ENCODE measurements at regions not wholly inside any gene's neighbourhood (a gene's known extent, or its start where the extent isn't known, plus 50 kb on each side); places are given as distances from the start of the nearest gene placed in this dataset.

GRCh38 chr12:93170928-93171327 lies 206.8 kb upstream of the NUDT4 start:
- H3K36me3 ChIP-seq (ENCODE audit: insufficient read depth, low read length), result no peaks in the 10 kb centered on the region
- no peaks in the 10 kb centered on the region for H3F3A ChIP-seq (ENCODE audit: insufficient read depth, low read length, poor library complexity, severe bottlenecking)
- no peaks in the 10 kb centered on the region for H3K27me3 ChIP-seq (ENCODE audit: insufficient read depth, low read depth, low read length)
- no peak overlapping the region for H3K4me2 ChIP-seq (ENCODE audit: low read length)
- H3K9me3 ChIP-seq (ENCODE audit: low read length), result no peaks in the 10 kb centered on the region
- H4K20me1 ChIP-seq (ENCODE audit: insufficient read depth), result no peaks in the 10 kb centered on the region
- H3K9me2 ChIP-seq (ENCODE audit: insufficient read depth, low read length), result no peaks in the 10 kb centered on the region
- no peak overlapping the region for H3K9ac ChIP-seq (ENCODE audit: low read length)
- TF ChIP-seq SMC3 (conservative IDR thresholded peaks at IDR 0.05; ENCODE audit: poor library complexity) (no peak), EZH2 (IDR thresholded peaks at IDR 0.05; ENCODE audit: borderline replicate concordance, insufficient read depth, low read length, poor library complexity, severe bottlenecking) (no peak), CTCF (IDR thresholded peaks at IDR 0.05; ENCODE audit: poor library complexity, severe bottlenecking) (no peak), EP300 (conservative IDR thresholded peaks at IDR 0.05; ENCODE audit: poor library complexity, severe bottlenecking) (no peak)
- H3K27ac ChIP-seq (ENCODE audit: low read length), result no peak overlapping the region
- no peaks in the 10 kb centered on the region for H3K79me2 ChIP-seq (replicated peaks; ENCODE audit: insufficient read depth, low read length)
- no peak overlapping the region for H2AFZ ChIP-seq (ENCODE audit: low read depth, low read length)
- no peak overlapping the region for H3K4me3 ChIP-seq (ENCODE audit: low read length)

GRCh38 chr12:93173178-93173957 lies 204.4 kb upstream of the NUDT4 start:
- Histone ChIP-seq H3K4me3 (ENCODE audit: low read length) (no peak overlapping the region), H3F3A (ENCODE audit: insufficient read depth, low read length, poor library complexity, severe bottlenecking) (no peaks in the 10 kb centered on the region), H3K36me3 (ENCODE audit: insufficient read depth, low read length) (no peaks in the 10 kb centered on the region), H4K20me1 (ENCODE audit: insufficient read depth) (no peaks in the 10 kb centered on the region), H3K27me3 (ENCODE audit: insufficient read depth, low read depth, low read length) (no peaks in the 10 kb centered on the region), H3K9me2 (ENCODE audit: insufficient read depth, low read length) (no peaks in the 10 kb centered on the region), H3K79me2 (replicated peaks; ENCODE audit: insufficient read depth, low read length) (no peaks in the 10 kb centered on the region), H2AFZ (ENCODE audit: low read depth, low read length) (no peak overlapping the region), H3K9ac (ENCODE audit: low read length) (no peak overlapping the region), H3K27ac (ENCODE audit: low read length) (no peak overlapping the region), H3K9me3 (ENCODE audit: low read length) (no peaks in the 10 kb centered on the region), H3K4me2 (ENCODE audit: low read length) (no peak overlapping the region)
- no peak for TF ChIP-seq CTCF (IDR thresholded peaks at IDR 0.05; ENCODE audit: poor library complexity, severe bottlenecking)
- no peak for TF ChIP-seq SMC3 (conservative IDR thresholded peaks at IDR 0.05; ENCODE audit: poor library complexity)
- TF ChIP-seq MXI1 (conservative IDR thresholded peaks at IDR 0.05; ENCODE audit: poor library complexity, severe bottlenecking), result no peak
- TF ChIP-seq POLR2AphosphoS5 (IDR thresholded peaks at IDR 0.05), result no peak
- TF ChIP-seq REST (IDR thresholded peaks at IDR 0.05; ENCODE audit: borderline replicate concordance), result no peak
- TF ChIP-seq TAF1 (IDR thresholded peaks at IDR 0.05; ENCODE audit: low read depth), result no peak
- no peak for TF ChIP-seq EZH2 (IDR thresholded peaks at IDR 0.05; ENCODE audit: borderline replicate concordance, insufficient read depth, low read length, poor library complexity, severe bottlenecking)
- TF ChIP-seq RAD21 (conservative IDR thresholded peaks at IDR 0.05), result no peak
- no peak for TF ChIP-seq EP300 (conservative IDR thresholded peaks at IDR 0.05; ENCODE audit: poor library complexity, severe bottlenecking)

Measured in neural cell (in vitro differentiated cells).